HepG2 (cell line): ENCODE measurements at regions not wholly inside any gene's neighbourhood (a gene's known extent, or its start where the extent isn't known, plus 50 kb on each side); places are given as distances from the start of the nearest gene placed in this dataset.

Experiments used
- CTCF ChIP-seq: sonication (generic); formaldehyde crosslinking; IDR thresholded peaks from 2 replicates; pipeline ENCODE4 v1.5.0; 2020; ENCODE audit warnings: mild to moderate bottlenecking, missing genetic modification reagents, moderate library complexity
- EHMT2 ChIP-seq: fragments of 200-600 bp; sonication (generic); IDR thresholded peaks from 2 replicates; pipeline ENCODE4 v1.7.0; 2017; ENCODE audit warnings: antibody characterized with exemption, low read depth, low read length, borderline replicate concordance
- EP300 ChIP-seq, 3 experiments: sonication (generic) in 1 of 3; formaldehyde crosslinking in 1 of 3; IDR thresholded peaks; 2 replicates each; pipeline versions ENCODE4 v1.5.1 to v1.6.1; 2011 to 2020; ENCODE audit warnings: low read depth in 2 of 3, low read length in 2 of 3, borderline replicate concordance in 1 of 3, improper control_type of control experiment in 1 of 3, mild to moderate bottlenecking in 1 of 3, missing genetic modification reagents in 1 of 3, moderate library complexity in 1 of 3
- FOSL1 ChIP-seq: sonication (generic); formaldehyde crosslinking; IDR thresholded peaks from 2 replicates; pipeline ENCODE4 v1.9.0; 2021; ENCODE audit warnings: missing genetic modification reagents, borderline replicate concordance
- ZNF224 ChIP-seq: sonication (generic); formaldehyde crosslinking; IDR thresholded peaks from 2 replicates; pipeline ENCODE4 v1.5.0; 2020; ENCODE audit warnings: mild to moderate bottlenecking, missing genetic modification reagents

DNA sequence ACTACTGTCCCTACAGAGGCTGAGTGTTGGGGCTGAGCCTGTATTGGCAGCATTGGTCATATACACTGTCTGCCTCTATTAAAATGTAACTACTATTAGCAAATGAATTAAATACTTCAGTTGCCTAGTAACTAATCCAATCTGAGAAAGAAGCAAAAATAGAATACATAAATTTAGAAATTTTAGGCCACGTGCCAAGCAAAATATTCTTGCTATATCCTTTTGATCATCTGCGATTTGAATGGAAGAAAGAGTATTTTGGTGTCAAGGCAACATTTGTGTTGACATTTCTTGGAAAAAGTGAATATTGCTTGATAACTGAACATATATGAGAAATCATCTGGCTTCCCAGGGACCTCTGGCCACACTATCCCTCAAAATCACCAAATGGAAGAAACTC lies 148.2 kb upstream of the TOPAZ1 start:
- TF ChIP-seq EHMT2: no peak
- no peak for TF ChIP-seq CTCF
- no peak for TF ChIP-seq EP300 (IDR thresholded peaks at IDR 0.05; ENCODE audit: low read depth in 2 of 2, low read length in 2 of 2)
- TF ChIP-seq EP300 (CRISPR knock-in tag; IDR thresholded peaks at IDR 0.05; ENCODE audit: borderline replicate concordance): no peak
- no peak for TF ChIP-seq ZNF224 (CRISPR knock-in tag)
- no peak for TF ChIP-seq FOSL1
